Keratinocyte (primary cell): ENCODE measurements at regions not wholly inside any gene's neighbourhood (a gene's known extent, or its start where the extent isn't known, plus 50 kb on each side); places are given as distances from the start of the nearest gene placed in this dataset.

Experiments used
- CTCF ChIP-seq, 3 experiments: IDR thresholded peaks in 1 of 3; conservative IDR thresholded peaks in 1 of 3; optimal IDR thresholded peaks in 1 of 3; 2 replicates in 2 of 3; 3 replicates in 1 of 3; pipeline versions ENCODE3 to v1.5.1; 2011; ENCODE audit warnings: low read length in 3 of 3, mild to moderate bottlenecking in 3 of 3, moderate library complexity in 2 of 3, control low read depth in 1 of 3, inconsistent platforms in 1 of 3; ENCODE audit not compliant: insufficient read depth in 2 of 3; ENCODE audit errors: extremely low read depth in 1 of 3
- EZH2 ChIP-seq: IDR thresholded peaks from one replicate; pipeline ENCODE4 v1.6.1; 2012; ENCODE audit warnings: inconsistent platforms, mild to moderate bottlenecking, low read length, moderate library complexity

- TF ChIP-seq CTCF (optimal IDR thresholded peaks at IDR 0.05 in 1 of 3, IDR thresholded peaks at IDR 0.05 in 1 of 3, conservative IDR thresholded peaks at IDR 0.05 in 1 of 3; ENCODE audit: extremely low read depth in 1 of 3, insufficient read depth in 2 of 3, low read length in 3 of 3) (no peak), EZH2 (no peak)
Observed at GRCh38 chr19:30255791-30256495, 116.2 kb upstream of the ZNF536 start.
